BLaER1 (cell line): ENCODE measurements at regions not wholly inside any gene's neighbourhood (a gene's known extent, or its start where the extent isn't known, plus 50 kb on each side); places are given as distances from the start of the nearest gene placed in this dataset.

Source experiments
- H3K27ac ChIP-seq: shearing (Covaris generic); formaldehyde crosslinking; 2 replicates; pipeline ENCODE4 v1.8.1; 2022
- H3K27me3 ChIP-seq: shearing (Covaris generic); formaldehyde crosslinking; 2 replicates; pipeline ENCODE4 v1.8.1; 2022
- H3K36me3 ChIP-seq: shearing (Covaris generic); formaldehyde crosslinking; 2 replicates; pipeline ENCODE4 v1.8.1; 2022
- H3K4me1 ChIP-seq: shearing (Covaris generic); formaldehyde crosslinking; 2 replicates; pipeline ENCODE4 v1.8.1; 2022
- H3K4me2 ChIP-seq: shearing (Covaris generic); formaldehyde crosslinking; 2 replicates; pipeline ENCODE4 v1.8.1; 2022
- H3K4me3 ChIP-seq: shearing (Covaris generic); formaldehyde crosslinking; 2 replicates; pipeline ENCODE4 v1.8.1; 2022
- H3K9ac ChIP-seq: shearing (Covaris generic); formaldehyde crosslinking; 2 replicates; pipeline ENCODE4 v1.8.1; 2022
- H3K9me3 ChIP-seq: shearing (Covaris generic); formaldehyde crosslinking; 2 replicates; pipeline ENCODE4 v1.8.1; 2022
- H4K20me1 ChIP-seq: shearing (Covaris generic); formaldehyde crosslinking; 2 replicates; pipeline ENCODE4 v1.8.1; 2022
- Cebpa-rat ChIP-seq: shearing (Covaris generic); IDR thresholded peaks from 2 replicates; pipeline ENCODE4 v1.8.1; 2022

DNA sequence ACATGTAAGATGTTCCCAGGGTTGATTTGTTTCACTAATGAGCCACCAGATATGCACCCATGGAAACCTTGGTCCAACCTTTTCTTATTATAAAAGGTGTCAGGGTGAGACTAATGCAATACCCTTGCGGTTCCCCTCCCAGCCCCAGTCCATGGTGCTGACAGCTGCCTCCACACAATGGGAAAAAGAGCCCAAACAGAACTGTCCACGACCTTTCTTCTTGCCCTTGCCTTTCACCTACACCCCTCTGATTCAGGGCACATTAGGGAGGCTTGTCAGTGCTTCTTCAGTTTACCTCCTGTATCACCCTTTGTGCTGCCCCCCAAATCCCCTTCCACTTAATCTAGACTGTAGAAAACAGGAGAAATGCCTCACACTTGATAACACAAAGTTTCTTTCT lies 352.7 kb upstream of the CDH4 start:
- Histone ChIP-seq H3K36me3 (no peaks in the 10 kb centered on the region), H3K9ac (no peak overlapping the region), H3K4me1 (peaks cover under 1% of the 10 kb centered on the region; the same call in 1 of the 2 replicates), H3K4me2 (no peak overlapping the region), H3K9me3 (peaks cover 11% of the 10 kb centered on the region), H3K4me3 (no peak overlapping the region), H3K27ac (no peak overlapping the region), H3K27me3 (peaks cover 3% of the 10 kb centered on the region; the same call in 1 of the 2 replicates), H4K20me1 (no peaks in the 10 kb centered on the region)
- TF ChIP-seq Cebpa-rat = no peak

DNA sequence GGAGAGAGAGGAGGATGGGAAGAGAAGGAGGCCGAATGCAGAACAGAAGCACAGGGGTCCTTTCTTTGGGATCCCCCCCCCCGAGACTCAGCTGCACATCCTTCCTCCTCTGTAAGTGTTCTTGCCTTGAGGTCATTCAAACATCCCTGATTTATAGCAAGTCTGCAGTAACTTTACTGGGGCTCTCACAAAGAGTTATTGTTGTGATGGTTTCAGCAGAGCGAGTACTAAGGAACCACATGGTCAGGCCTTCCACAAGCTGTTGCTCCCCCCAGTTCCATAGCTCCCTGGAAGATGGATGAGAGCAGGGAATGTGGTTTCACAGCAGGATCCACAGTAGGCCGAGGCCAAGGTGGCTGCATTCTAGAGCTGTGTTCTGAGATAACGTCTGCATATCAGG lies 351.4 kb upstream of the CDH4 start:
- Histone ChIP-seq H3K36me3 (no peaks in the 10 kb centered on the region), H3K4me2 (no peak overlapping the region), H3K27me3 (peaks cover 3% of the 10 kb centered on the region; the same call in 1 of the 2 replicates), H4K20me1 (no peaks in the 10 kb centered on the region), H3K9ac (no peak overlapping the region), H3K4me1 (peaks cover 9% of the 10 kb centered on the region; the same call in 1 of the 2 replicates), H3K4me3 (no peak overlapping the region), H3K9me3 (peaks cover 11% of the 10 kb centered on the region), H3K27ac (no peak overlapping the region)
- no peak for TF ChIP-seq Cebpa-rat

GRCh38 chr20:60901831-60902230 lies 350.2 kb upstream of the CDH4 start:
- no peak overlapping the region for H3K4me3 ChIP-seq
- H4K20me1 ChIP-seq = no peaks in the 10 kb centered on the region
- no peaks in the 10 kb centered on the region for H3K36me3 ChIP-seq
- H3K4me2 ChIP-seq = no peak overlapping the region
- peaks cover 9% of the 10 kb centered on the region; the same call in 1 of the 2 replicates for H3K4me1 ChIP-seq
- peaks cover 11% of the 10 kb centered on the region for H3K9me3 ChIP-seq
- H3K27ac ChIP-seq = no peak overlapping the region
- peaks cover 3% of the 10 kb centered on the region; the same call in 1 of the 2 replicates for H3K27me3 ChIP-seq
- no peak overlapping the region for H3K9ac ChIP-seq
- TF ChIP-seq Cebpa-rat = no peak

GRCh38 chr20:60903325-60903971 lies 348.6 kb upstream of the CDH4 start:
- Histone ChIP-seq H3K4me1 (peaks cover 9% of the 10 kb centered on the region; the same call in 1 of the 2 replicates), H3K4me2 (no peak overlapping the region), H3K27me3 (peaks cover 3% of the 10 kb centered on the region; the same call in 1 of the 2 replicates), H3K4me3 (no peak overlapping the region), H3K36me3 (no peaks in the 10 kb centered on the region), H3K9me3 (peaks cover 11% of the 10 kb centered on the region), H4K20me1 (no peaks in the 10 kb centered on the region), H3K27ac (no peak overlapping the region), H3K9ac (no peak overlapping the region)
- no peak for TF ChIP-seq Cebpa-rat

- no peak for TF ChIP-seq Cebpa-rat
- H3K9ac ChIP-seq = no peak overlapping the region
- no peaks in the 10 kb centered on the region; the same call in 1 of the 2 replicates for H3K27me3 ChIP-seq
- H3K4me2 ChIP-seq = peak overlapping the region; percentile 8; the same call in 1 of the 2 replicates
- H4K20me1 ChIP-seq = no peaks in the 10 kb centered on the region
- H3K27ac ChIP-seq = no peak overlapping the region
- H3K4me1 ChIP-seq = peaks cover 9% of the 10 kb centered on the region; the same call in 1 of the 2 replicates
- no peak overlapping the region for H3K4me3 ChIP-seq
- no peaks in the 10 kb centered on the region for H3K36me3 ChIP-seq
- peaks cover 11% of the 10 kb centered on the region for H3K9me3 ChIP-seq
Measured at GRCh38 chr20:60904730-60905129, 347.3 kb upstream of the CDH4 start.

DNA sequence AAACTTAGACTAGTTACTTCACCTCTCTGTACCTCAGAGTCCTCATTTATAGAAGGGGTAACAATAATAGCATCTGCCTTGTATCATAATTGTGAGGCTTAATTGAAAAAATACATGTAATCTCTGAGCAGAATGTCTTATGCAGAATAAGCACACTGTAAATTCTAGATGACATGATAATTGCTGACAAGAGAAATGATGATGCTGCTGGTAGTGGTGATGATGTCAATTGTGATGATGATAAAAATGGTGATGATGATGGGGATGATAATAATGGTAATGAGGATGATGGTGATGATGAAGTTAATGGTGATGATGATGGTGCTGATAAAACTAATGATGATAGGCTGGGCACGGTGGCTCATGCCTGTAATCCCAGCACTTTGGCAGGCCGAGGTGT lies 346.1 kb upstream of the CDH4 start:
- TF ChIP-seq Cebpa-rat = no peak
- no peak overlapping the region for H3K4me2 ChIP-seq
- no peaks in the 10 kb centered on the region for H3K27me3 ChIP-seq
- no peaks in the 10 kb centered on the region for H4K20me1 ChIP-seq
- H3K4me3 ChIP-seq = no peak overlapping the region
- peaks cover 11% of the 10 kb centered on the region for H3K9me3 ChIP-seq
- H3K27ac ChIP-seq = no peak overlapping the region
- peaks cover 9% of the 10 kb centered on the region; the same call in 1 of the 2 replicates for H3K4me1 ChIP-seq
- no peak overlapping the region for H3K9ac ChIP-seq
- H3K36me3 ChIP-seq = no peaks in the 10 kb centered on the region

DNA sequence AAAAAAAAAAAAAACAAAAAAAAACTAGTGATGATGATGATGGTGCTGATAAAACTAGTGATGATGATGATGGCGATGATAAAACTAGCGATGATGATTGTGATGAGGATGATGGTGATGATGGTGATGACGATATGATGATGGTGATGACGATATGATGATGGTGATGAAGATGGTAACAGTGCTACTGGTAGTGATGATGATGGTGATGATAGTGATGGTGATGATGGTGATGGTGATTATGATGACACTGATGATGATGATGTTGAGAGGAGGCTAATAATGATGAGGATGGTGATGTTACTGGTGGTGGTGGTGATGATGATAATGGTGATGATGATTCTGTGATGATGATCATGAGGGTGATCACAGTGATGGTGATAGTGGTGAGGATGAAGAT lies 345.5 kb upstream of the CDH4 start:
- Histone ChIP-seq H3K36me3 (no peaks in the 10 kb centered on the region), H3K27ac (no peak overlapping the region), H3K4me3 (no peak overlapping the region), H4K20me1 (no peaks in the 10 kb centered on the region), H3K9me3 (peaks cover 11% of the 10 kb centered on the region), H3K9ac (no peak overlapping the region), H3K4me1 (peaks cover 9% of the 10 kb centered on the region; the same call in 1 of the 2 replicates), H3K27me3 (no peaks in the 10 kb centered on the region), H3K4me2 (no peak overlapping the region)
- no peak for TF ChIP-seq Cebpa-rat

- Histone ChIP-seq H3K27me3 (no peaks in the 10 kb centered on the region), H3K4me2 (no peak overlapping the region), H3K4me1 (0 out of 2 replicates have a peak, but pooled peaks cover 5% of the 10 kb centered on the region), H3K9ac (no peak overlapping the region), H3K9me3 (no peaks in the 10 kb centered on the region), H3K36me3 (no peaks in the 10 kb centered on the region), H4K20me1 (no peaks in the 10 kb centered on the region), H3K27ac (no peak overlapping the region), H3K4me3 (no peak overlapping the region)
- TF ChIP-seq Cebpa-rat = no peak
Measured at GRCh38 chr20:60913298-60913697, 338.8 kb upstream of the CDH4 start.

GRCh38 chr20:60921022-60921622 lies 330.9 kb upstream of the CDH4 start:
- H4K20me1 ChIP-seq = no peaks in the 10 kb centered on the region
- H3K9me3 ChIP-seq = no peaks in the 10 kb centered on the region
- H3K4me2 ChIP-seq = no peak overlapping the region
- H3K27me3 ChIP-seq = no peaks in the 10 kb centered on the region
- H3K36me3 ChIP-seq = no peaks in the 10 kb centered on the region
- H3K4me3 ChIP-seq = no peak overlapping the region
- no peak for TF ChIP-seq Cebpa-rat
- no peak overlapping the region for H3K9ac ChIP-seq
- no peak overlapping the region for H3K27ac ChIP-seq
- no peaks in the 10 kb centered on the region for H3K4me1 ChIP-seq

DNA sequence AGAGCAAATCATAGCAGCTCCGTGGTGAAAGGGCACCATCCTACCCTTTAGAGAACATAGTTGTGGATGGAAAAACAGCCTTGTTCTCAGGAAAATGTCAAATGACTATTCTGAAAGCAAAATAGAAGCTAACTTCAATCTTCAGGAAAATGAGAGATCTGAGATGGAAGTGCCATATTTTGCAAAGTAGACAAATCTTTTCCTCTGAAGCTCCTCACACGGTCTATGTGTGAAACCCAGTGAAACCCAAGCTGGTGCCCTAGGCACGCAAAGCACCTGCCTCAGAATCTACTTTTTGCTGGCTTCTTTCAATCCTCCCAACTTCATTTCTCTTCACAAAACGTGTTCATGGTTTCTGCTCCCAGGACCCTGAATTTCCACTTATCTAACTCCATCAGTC lies 325.2 kb upstream of the CDH4 start:
- Histone ChIP-seq H3K9ac (no peak overlapping the region), H3K36me3 (no peaks in the 10 kb centered on the region), H3K27ac (no peak overlapping the region), H3K27me3 (no peaks in the 10 kb centered on the region), H3K4me1 (no peaks in the 10 kb centered on the region), H4K20me1 (no peaks in the 10 kb centered on the region), H3K4me3 (no peak overlapping the region), H3K9me3 (no peaks in the 10 kb centered on the region), H3K4me2 (no peak overlapping the region)
- TF ChIP-seq Cebpa-rat = no peak
